HFF-Myc (cell line): ENCODE measurements at regions not wholly inside any gene's neighbourhood (a gene's known extent, or its start where the extent isn't known, plus 50 kb on each side); places are given as distances from the start of the nearest gene placed in this dataset.

ENCODE experiments used
- DNase-seq: peaks from one replicate; pipeline ENCODE4 v3.0.0-alpha.2; 2011; ENCODE audit warnings: low read depth; ENCODE audit errors: extremely low read depth
- H3K4me3 ChIP-seq: replicated peaks from 2 replicates; pipeline ENCODE4 v1.5.1; 2011; ENCODE audit warnings: low read depth, mild to moderate bottlenecking, control low read depth, low read length
- TF ChIP-seq, protein P1 (sequence below): IDR thresholded peaks from 2 replicates; pipeline ENCODE4 v1.5.1; 2012; ENCODE audit warnings: mild to moderate bottlenecking, low read depth, low read length, control low read depth; ENCODE audit errors: missing control alignments

DNA sequence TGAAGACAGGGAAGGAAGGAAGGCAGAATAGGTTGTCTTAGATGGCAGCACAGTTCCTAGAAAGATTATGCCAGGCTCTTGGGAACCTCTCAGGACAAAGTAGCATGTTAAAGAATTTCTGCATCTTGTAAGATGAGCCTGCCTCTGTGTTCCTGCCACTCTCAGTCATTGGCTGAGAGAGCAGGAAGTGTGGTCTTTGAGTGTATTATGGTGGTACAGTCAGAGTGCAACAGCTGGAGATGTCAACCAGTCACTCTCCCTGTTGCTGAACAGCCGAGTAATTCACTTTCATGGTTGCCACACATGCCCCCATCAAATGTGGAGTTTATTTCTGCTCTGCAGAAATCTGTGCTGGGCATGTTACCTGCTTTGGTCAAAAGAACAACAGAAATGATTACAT lies 659.6 kb upstream of the RIOK2 start:
- TF ChIP-seq, protein P1, sequence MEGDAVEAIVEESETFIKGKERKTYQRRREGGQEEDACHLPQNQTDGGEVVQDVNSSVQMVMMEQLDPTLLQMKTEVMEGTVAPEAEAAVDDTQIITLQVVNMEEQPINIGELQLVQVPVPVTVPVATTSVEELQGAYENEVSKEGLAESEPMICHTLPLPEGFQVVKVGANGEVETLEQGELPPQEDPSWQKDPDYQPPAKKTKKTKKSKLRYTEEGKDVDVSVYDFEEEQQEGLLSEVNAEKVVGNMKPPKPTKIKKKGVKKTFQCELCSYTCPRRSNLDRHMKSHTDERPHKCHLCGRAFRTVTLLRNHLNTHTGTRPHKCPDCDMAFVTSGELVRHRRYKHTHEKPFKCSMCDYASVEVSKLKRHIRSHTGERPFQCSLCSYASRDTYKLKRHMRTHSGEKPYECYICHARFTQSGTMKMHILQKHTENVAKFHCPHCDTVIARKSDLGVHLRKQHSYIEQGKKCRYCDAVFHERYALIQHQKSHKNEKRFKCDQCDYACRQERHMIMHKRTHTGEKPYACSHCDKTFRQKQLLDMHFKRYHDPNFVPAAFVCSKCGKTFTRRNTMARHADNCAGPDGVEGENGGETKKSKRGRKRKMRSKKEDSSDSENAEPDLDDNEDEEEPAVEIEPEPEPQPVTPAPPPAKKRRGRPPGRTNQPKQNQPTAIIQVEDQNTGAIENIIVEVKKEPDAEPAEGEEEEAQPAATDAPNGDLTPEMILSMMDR = no peak
- no peak for DNase-seq
- H3K4me3 ChIP-seq = no peak overlapping the region

DNA sequence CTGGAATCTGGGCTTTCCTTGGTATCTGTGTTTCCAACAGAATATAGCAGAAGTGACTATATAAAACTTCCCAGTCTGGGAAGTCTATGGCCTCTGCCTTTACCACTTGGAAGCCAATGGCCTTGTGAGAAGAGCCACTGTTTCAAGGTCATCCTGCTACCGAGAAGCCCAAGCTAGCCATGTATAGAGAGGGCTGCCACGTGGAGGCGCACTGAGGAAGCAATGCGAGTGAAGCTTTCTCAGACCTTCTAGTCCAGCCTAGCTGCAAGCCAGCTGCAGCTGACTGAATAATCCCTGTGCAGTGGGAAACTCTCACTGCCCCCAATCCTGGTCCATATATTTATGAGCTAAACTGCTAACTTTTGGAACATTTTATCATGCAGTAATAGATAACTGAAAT lies 661.8 kb upstream of the RIOK2 start:
- no peak overlapping the region for H3K4me3 ChIP-seq
- DNase-seq = no peak
- TF ChIP-seq, protein P1 = no peak

DNA sequence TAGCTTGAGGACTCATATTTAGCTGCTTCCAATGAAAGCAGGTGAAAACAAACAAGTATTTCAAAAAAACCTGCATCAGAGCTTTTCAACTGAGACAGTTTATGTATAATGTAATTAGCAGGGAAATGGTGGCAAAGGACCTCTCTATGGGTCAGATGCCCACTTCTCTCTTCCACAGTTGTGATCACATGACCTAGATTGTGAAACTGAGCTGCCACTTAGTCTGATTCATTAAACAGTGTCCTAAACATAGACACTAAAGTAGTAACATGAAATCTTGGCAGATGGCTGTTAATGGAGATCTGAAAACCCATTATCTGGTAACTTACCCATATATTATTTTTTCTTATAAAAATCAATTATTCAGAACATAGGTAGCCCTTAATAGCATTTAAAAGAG lies 663.6 kb upstream of the RIOK2 start:
- DNase-seq = no peak
- TF ChIP-seq, protein P1 = no peak
- no peak overlapping the region for H3K4me3 ChIP-seq

DNA sequence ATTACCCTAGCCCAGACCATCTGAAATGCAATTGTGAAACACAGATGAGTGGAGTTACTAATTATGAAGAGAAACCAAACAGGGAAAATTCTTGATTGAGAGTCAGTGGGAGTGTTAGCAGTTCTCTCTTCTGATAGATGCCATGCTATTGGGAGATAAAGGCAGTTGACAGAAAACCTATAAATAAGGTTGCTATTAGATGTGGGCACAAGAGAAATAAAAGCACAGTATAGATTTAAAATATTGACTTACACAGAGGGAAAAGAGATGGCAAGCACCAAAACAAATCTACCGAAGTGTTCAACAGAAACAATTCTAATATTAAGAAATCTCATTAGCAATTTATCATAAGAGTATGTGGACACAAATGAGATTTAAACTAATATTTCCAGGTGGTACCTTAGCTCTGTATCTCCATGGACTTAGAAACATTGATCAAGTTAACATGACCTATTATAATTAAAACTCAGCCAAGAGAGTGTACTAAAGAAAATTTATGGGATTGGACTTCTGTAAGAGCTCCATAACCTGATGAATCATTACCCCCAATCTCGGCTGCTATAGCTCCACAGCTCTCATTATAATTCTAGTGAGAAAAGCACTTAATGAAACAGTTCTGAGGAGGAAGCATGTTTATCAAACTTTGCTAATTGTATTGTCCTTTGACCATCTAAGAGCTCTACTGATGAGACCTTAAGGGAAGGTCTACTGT lies 665.0 kb upstream of the RIOK2 start:
- no peak for DNase-seq
- no peak overlapping the region for H3K4me3 ChIP-seq
- TF ChIP-seq, protein P1 = no peak

DNA sequence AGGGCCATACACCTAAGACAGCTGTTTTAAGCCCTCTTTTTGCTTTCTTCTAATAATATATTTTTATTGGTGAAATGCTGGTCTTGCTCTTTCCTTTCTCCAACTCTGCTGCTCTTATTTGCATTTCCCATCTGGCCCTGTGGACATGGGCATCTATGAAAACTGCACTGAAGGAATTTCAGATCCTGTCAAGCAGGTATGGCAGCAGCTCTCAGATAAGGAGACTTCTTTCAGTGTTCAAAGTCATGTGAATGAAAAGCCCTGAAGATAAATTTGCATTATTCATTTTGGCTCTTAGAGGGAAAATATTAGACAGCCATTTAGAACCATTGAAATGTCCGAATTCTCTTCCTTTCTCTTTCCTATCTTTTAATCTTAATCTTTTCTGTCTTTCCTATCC lies 668.0 kb upstream of the RIOK2 start:
- no peak overlapping the region for H3K4me3 ChIP-seq
- no peak for DNase-seq
- TF ChIP-seq, protein P1 = no peak

DNA sequence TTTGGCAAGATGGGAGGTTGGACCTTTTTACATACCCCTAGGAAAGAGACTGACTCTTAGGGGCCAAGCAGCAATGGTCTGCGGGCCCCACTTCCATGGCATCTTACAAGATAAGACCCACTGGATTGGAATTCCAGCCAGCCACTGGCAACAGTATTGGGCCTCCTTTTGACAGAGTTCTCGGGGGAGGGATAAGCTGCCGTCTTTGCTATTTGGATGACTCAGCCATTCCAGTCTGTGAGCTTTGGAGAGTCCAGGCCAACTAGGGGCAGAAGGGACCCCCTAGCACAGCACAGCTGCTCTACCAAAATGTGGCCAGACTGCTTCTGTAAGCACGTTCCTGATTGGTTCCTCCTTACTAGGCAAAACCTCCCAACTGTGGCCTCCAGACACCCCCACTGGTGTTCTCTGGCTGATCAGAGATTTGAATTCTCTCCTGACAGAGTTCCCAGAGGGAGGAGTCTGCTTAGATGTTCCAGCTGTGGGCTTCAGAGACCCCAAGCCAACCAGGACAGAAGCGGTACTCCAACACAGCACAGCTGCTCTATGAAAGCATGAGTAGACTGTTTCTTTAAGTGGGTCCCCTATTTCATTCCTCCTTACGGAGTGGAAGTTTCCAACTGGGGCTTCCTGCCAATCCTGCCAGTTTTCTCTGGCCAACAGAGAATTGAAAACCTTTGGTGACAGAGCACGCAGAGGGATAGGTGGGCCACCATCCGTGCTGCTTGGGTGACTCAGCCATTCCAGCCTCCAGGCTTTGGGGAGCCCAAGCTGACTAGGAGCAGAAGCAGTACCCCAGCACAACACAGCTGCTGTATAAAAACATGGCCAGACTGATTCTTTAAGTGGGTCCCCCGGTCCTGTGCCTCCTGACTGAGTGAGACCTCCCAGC lies 672.1 kb upstream of the RIOK2 start:
- no peak for DNase-seq
- H3K4me3 ChIP-seq = no peak overlapping the region
- TF ChIP-seq, protein P1 = no peak
